SH-SY5Y (cell line): ENCODE measurements at regions not wholly inside any gene's neighbourhood (a gene's known extent, or its start where the extent isn't known, plus 50 kb on each side); places are given as distances from the start of the nearest gene placed in this dataset.
A peak's percentile ranks its signal among the peaks of the same experiment; 100 is the strongest.

Experiments used
- GATA2 ChIP-seq: IDR thresholded peaks from 2 replicates; pipeline ENCODE4 v1.6.1; 2011; ENCODE audit warnings: mild to moderate bottlenecking, low read depth, low read length
- GATA3 ChIP-seq: IDR thresholded peaks from 2 replicates; pipeline ENCODE4 v1.6.1; 2011; ENCODE audit warnings: low read depth, mild to moderate bottlenecking, low read length, moderate library complexity

DNA sequence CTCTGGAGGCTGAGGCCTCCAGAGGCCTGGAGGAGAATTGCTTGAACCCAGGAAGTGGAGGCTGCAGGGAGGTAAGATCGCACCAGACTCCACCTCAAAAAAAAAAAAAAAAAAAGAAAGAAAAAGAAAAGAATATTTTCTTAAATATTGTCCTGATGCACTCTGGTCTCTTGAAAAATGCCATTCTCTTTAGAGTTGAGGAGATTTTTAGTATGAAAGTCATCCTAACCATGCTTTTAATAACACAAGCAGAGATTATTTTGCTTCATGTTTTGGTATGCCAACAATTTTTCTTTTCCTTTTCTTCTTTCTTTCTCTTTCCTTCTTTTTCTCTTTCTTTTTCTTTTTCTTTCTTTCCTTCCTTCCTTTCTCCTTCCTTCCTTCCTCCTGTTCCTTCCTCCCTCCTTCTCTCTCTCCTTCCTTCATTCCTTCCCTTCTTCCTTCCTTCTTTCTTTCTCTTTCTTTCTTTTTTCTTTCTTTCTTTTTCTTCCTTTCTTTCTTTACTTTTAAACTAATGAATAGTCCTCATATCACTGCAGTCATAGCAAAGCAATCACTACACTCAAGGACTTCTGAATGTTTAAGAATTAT is 116.9 kb upstream of the CCNH start:
- TF ChIP-seq GATA2 (no peak), GATA3 (no peak)

DNA sequence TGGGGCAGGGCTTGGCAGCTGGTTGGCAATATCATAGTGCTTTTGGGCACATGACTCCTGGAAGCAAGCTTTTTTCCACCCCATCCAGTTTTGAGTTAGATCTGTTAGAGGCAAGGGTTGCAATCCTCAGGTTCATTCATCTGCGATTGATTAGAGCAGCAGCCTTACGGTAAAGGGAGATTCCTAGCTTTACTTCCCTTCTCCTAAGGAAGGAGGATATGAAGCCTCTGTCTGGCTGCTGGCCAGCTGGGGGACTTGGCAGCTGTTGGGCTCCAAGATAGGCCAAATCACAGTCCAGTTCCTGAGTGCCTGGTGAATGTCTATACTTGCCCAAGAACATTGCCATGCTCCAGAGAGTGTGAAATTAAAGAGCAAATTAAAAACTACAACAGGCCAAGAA is 113.4 kb upstream of the CCNH start:
- TF ChIP-seq GATA3 (no peak), GATA2 (no peak)

DNA sequence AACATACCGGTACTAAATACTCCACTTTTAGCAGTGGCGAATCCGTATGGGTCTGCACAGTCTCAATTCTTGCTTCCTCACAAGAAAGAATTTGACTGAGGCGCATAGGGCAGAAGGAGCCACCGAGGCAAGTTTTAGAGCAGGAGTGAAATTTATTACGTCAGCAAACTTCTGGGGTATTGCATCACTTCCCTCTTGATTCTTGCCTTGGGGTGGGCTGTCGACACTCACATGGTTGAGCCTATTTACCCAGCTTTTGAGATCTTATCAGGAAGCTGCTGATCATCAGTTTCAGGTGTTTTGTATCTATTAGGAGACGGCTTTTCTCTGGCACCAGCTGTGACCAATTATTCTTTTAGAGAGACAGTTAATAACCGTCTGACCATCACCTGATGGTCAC is 111.5 kb upstream of the CCNH start:
- TF ChIP-seq GATA2 (peak; percentile 45; the same call in 1 of the 2 replicates), GATA3 (no peak)

DNA sequence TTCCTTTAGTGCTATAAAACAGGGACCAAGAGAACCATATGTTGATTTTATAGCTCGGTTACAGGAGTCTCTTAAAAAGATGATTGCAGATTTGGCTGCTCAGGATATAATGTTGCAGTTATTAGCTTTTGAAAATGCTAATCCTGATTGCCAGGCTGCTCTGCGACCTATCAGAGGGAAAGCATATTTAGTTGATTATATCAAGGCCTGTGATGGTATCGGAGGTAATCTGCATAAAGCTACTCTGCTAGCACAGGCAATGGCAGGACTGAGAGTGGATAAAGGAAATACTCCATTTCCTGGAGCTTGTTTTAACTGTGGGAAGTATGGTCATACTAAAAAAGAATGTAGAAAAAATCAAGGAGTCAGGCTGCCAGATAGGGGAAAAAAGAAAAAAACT is 99.0 kb upstream of the CCNH start:
- TF ChIP-seq GATA3 (peak; percentile 58), GATA2 (peak; percentile 61; the same call in 1 of the 2 replicates)

DNA sequence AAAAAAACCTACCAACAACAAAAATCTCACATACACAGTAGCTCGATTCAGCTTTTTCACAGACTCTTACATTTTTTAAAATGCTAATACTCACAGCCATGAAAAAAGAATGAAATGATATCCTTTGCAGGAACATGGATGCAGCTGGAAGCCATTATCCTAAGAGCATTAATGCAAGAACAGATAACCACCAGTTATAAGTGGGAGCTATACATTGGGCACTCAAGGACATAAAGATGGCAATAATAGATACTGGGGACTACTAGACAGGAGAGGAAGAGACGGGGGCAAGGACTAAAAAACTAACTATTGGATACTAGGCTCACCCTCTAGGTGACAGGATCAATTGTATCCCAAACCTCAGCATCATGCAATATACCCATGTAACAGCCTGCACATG is 90.3 kb upstream of the CCNH start:
- peak; percentile 61; the same call in 1 of the 2 replicates for TF ChIP-seq GATA2
- TF ChIP-seq GATA3 = peak; percentile 83

DNA sequence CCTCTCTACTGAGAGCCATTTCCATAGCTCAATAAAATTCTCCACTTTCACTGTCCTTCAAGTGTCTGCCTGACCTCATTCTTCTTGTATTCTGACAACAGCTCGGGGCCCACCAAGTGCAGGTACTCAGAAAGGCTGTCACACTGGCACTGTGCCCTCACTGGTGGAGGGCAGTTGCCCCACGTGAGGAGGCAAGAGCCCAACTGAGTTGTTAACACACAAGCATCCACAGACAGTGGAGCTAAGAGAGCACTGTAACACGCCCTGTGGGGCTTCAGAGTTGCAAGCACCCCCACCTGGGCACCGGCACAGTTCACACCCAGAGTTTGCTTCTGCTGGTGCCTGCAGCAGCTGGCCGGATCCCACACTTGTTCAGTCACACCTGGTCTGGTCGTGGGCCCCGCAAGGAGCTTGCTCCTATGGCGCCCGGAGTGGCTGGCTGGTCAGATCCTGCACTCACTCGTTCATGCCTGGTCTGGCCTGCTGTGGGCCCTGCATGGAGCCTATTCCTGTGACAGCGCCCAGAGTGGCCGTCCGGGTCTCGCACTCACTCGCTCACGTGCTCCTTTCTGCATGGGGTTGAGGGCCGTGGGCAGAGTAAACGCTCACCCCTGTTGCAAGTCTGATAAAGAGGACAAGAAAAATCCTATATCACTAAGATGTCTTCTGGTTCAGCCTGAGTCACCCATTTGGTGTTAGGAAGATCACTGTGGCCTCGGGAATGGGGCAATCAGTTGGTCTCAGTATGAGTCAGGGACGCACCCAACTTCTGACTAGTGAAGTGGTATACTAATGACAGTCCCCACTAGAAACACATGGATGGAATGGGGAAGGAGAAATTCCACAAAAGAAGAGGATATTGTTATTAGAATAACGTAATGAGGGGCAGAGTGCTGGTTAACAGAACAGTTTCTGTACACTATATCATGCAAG is 87.0 kb upstream of the CCNH start:
- TF ChIP-seq GATA2 = no peak
- TF ChIP-seq GATA3 = no peak
